ENCODE measurements at regions not wholly inside any gene's neighbourhood (a gene's known extent, or its start where the extent isn't known, plus 50 kb on each side); places are given as distances from the start of the nearest gene placed in this dataset.
"Not testable (repeated sequence)": the region's sequence is repeated elsewhere in the genome, so short reads cannot be mapped to it uniquely, and the experiment has no call there.

- no peak overlapping the region for H3K27ac ChIP-seq
Observed at GRCh38 chr7:106571563-106571962, 89.4 kb downstream of the CCDC71L start.

GRCh38 chr7:106570948-106571418 lies 90.0 kb downstream of the CCDC71L start:
- no peak overlapping the region for H3K4me3 ChIP-seq
- no peak overlapping the region for H3K27ac ChIP-seq
- no peak for TF ChIP-seq CTCF (IDR thresholded peaks at IDR 0.05)
- DNase-seq (ENCODE audit: low spot score) = no peak

More at GRCh38 chr7:106571563-106571962, 89.4 kb downstream of the CCDC71L start:
- no peak overlapping the region for H3K4me3 ChIP-seq
- DNase-seq (ENCODE audit: low spot score) = no peak
- no peak for TF ChIP-seq CTCF (IDR thresholded peaks at IDR 0.05)

GRCh38 chr7:106570146-106570545 lies 90.8 kb downstream of the CCDC71L start:
- H3K27ac ChIP-seq = no peak overlapping the region

GRCh38 chr7:106569500-106569929 lies 91.4 kb downstream of the CCDC71L start:
- Histone ChIP-seq H3K4me3 (no peak overlapping the region), H3K27ac (no peak overlapping the region)
- no peak for TF ChIP-seq CTCF (IDR thresholded peaks at IDR 0.05)
- DNase-seq (ENCODE audit: low spot score) = no peak

More at GRCh38 chr7:106570146-106570545, 90.8 kb downstream of the CCDC71L start:
- no peak for DNase-seq (ENCODE audit: low spot score)
- no peak for TF ChIP-seq CTCF (IDR thresholded peaks at IDR 0.05)
- no peak overlapping the region for H3K4me3 ChIP-seq

- no peak for DNase-seq (ENCODE audit: low spot score)
- Histone ChIP-seq H3K27ac (no peak overlapping the region), H3K4me3 (no peak overlapping the region)
- no peak for TF ChIP-seq CTCF (IDR thresholded peaks at IDR 0.05)
Observed at GRCh38 chr7:106568680-106569499, 92.1 kb downstream of the CCDC71L start.

- Histone ChIP-seq H3K4me3 (no peak overlapping the region), H3K27ac (no peak overlapping the region)
- TF ChIP-seq CTCF (IDR thresholded peaks at IDR 0.05) = no peak
- no peak for DNase-seq (ENCODE audit: low spot score)
Observed at GRCh38 chr7:106568002-106568679, 92.8 kb downstream of the CCDC71L start.

GRCh38 chr7:106567204-106568001 lies 93.6 kb downstream of the CCDC71L start:
- H3K27ac ChIP-seq; H3K4me3 ChIP-seq; DNase-seq (ENCODE audit: low spot score): not testable (repeated sequence)
